Omental fat pad (tissue), 3 donors: ENCODE measurements at regions not wholly inside any gene's neighbourhood (a gene's known extent, or its start where the extent isn't known, plus 50 kb on each side); places are given as distances from the start of the nearest gene placed in this dataset.

Experiments
- ATAC-seq: fragments of 150-250 bp; one replicate; pipeline ENCODE4 v1.9.1; 2016; ENCODE audit warnings: mild to moderate bottlenecking, moderate library complexity; ENCODE audit not compliant: low FRiP score
- DNase-seq: peaks from one replicate; pipeline ENCODE4 v3.0.0-alpha.2; 2019; ENCODE audit warnings: low spot score
- TF ChIP-seq, protein P1 (sequence below), 3 donors: fragments of 450-650 bp; IDR thresholded peaks; one replicate each; pipeline ENCODE4 v1.5.1; 2016 to 2017; ENCODE audit warnings: antibody characterized with exemption in 3 of 3, mild to moderate bottlenecking in 3 of 3, moderate library complexity in 2 of 3

DNA sequence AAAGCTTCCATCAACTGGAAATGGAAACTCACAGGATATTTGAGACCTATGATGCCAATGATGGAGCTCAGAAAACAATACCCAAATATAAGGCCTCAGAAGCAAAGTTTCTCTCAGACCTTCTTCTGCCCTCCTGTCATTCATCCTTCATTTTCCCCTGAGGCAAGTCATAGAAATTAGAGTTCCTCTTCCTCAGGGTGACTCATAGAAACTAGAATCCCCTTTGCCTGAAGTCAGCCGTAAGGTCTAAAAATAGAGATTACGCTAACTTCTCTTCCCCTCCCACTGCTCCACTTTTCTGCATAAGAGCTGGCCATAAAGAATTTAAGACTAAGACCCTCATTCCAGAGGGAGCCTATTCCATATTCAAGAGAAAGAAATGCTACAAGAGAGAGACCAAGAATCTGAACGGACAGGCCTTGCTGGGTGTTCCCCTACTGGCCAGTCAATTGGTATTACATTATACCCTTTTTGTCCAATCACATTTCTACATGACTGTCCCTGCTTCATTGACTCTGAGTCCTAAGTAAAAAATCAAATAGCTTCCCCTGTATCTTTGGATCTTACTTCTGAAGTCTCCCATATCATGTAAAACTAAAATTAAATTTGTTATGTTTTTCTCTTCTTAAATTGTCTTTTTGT lies 994.9 kb downstream of the ADGRL2 start:
- ATAC-seq (no peak), DNase-seq (no peak)
- TF ChIP-seq, protein P1, sequence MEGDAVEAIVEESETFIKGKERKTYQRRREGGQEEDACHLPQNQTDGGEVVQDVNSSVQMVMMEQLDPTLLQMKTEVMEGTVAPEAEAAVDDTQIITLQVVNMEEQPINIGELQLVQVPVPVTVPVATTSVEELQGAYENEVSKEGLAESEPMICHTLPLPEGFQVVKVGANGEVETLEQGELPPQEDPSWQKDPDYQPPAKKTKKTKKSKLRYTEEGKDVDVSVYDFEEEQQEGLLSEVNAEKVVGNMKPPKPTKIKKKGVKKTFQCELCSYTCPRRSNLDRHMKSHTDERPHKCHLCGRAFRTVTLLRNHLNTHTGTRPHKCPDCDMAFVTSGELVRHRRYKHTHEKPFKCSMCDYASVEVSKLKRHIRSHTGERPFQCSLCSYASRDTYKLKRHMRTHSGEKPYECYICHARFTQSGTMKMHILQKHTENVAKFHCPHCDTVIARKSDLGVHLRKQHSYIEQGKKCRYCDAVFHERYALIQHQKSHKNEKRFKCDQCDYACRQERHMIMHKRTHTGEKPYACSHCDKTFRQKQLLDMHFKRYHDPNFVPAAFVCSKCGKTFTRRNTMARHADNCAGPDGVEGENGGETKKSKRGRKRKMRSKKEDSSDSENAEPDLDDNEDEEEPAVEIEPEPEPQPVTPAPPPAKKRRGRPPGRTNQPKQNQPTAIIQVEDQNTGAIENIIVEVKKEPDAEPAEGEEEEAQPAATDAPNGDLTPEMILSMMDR (IDR thresholded peaks at IDR 0.05) = no peak

DNA sequence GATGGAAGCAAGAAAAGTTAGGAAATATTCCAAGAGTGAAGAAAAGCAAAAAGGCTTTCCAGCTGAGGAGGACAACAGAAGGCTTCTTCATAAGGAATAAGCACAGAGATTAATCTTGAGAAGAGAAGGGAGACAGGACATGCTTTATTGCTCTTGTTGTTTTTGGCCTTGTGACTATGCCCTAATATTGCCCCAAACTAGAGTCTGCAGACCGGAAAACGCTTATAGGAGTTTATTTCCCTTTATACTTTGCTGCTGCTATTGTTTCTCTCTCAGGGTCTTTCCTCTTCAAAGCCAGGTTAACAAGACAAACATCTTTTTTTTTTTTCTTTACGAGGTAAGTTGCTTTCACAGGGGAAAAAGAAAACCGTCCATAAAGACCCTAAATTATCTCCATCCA lies 991.4 kb downstream of the ADGRL2 start:
- ATAC-seq (no peak), DNase-seq (no peak)
- TF ChIP-seq, protein P1 (IDR thresholded peaks at IDR 0.05) = no peak

- TF ChIP-seq, protein P1 (IDR thresholded peaks at IDR 0.05) = no peak
- ATAC-seq (no peak), DNase-seq (no peak)
Observed at GRCh38 chr1:82790556-82790955, 989.8 kb downstream of the ADGRL2 start.

- no peak for ATAC-seq
- DNase-seq = no peak
- TF ChIP-seq, protein P1 (IDR thresholded peaks at IDR 0.05) = no peak
Observed at GRCh38 chr1:82788660-82789059, 987.9 kb downstream of the ADGRL2 start.

DNA sequence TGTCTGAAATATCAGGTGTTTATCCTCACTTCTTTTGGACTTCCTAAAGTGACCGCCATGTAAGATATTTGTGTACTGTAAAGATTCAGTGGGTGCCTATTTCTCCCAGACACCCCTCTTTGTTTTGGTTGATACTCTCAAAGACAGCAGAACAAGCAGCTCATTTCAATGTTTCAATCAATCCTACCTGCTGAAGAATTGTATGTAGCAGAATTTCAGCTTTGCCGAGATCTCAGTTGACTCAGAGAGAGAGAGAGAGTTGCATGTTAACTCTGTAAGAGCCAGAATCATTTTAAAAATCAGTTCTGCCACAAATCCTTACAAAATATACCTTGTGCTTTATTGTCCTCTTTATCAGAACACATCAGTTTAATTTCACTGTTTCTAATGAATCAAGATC lies 987.3 kb downstream of the ADGRL2 start:
- ATAC-seq (no peak), DNase-seq (no peak)
- TF ChIP-seq, protein P1 (IDR thresholded peaks at IDR 0.05) = no peak

- no peak for ATAC-seq
- TF ChIP-seq, protein P1 (IDR thresholded peaks at IDR 0.05) = no peak
- no peak for DNase-seq
Observed at GRCh38 chr1:82786883-82787282, 986.1 kb downstream of the ADGRL2 start.

GRCh38 chr1:82785268-82785790 lies 984.6 kb downstream of the ADGRL2 start:
- TF ChIP-seq, protein P1 (IDR thresholded peaks at IDR 0.05) = no peak
- ATAC-seq = no peak
- DNase-seq = no peak
